ENCODE measurements at regions not wholly inside any gene's neighbourhood (a gene's known extent, or its start where the extent isn't known, plus 50 kb on each side); places are given as distances from the start of the nearest gene placed in this dataset.

- TF ChIP-seq CTCF (IDR thresholded peaks at IDR 0.05) (no peak), ZFX (IDR thresholded peaks at IDR 0.05; ENCODE audit: borderline replicate concordance) (no peak)
These were observed 171.7 kb upstream of the NCAM1 start for GRCh38 chr11:112789481-112789880.
